IMR-90 (cell line): ENCODE measurements at regions not wholly inside any gene's neighbourhood (a gene's known extent, or its start where the extent isn't known, plus 50 kb on each side); places are given as distances from the start of the nearest gene placed in this dataset.

Experiments used
- ATAC-seq: fragments of 200-7000 bp; cut with Tn5 transposase; 2 replicates; pipeline ENCODE4 v1.9.1; 2020; ENCODE audit warnings: low read depth, mild to moderate bottlenecking, moderate library complexity
- BruUV-seq: library from RNA; stranded (reverse); fragments of 400-500 nt; replicated peaks from 2 replicates; lab custom pipeline; 2021; lab: Mats Ljungman, UMichigan
- CTCF ChIA-PET: fragments of 300-600 bp; formaldehyde crosslinking; extraction: SDS; loops from one replicate; lab custom pipeline; 2021; ENCODE audit warnings: antibody characterized with exemption; lab: Yijun Ruan, JAX
- POLR2A ChIA-PET: fragments of 300-600 bp; sonication (Branson Sonifier 250); formaldehyde crosslinking; loops from one replicate; lab custom pipeline; 2022; ENCODE audit warnings: antibody characterized with exemption; ENCODE audit not compliant: unreplicated experiment; lab: Charles Lee
- DNase-seq: peaks from one replicate; pipeline ENCODE4 v3.0.0; 2013
- H2AFZ ChIP-seq: replicated peaks from 2 replicates; pipeline ENCODE3; 2013; ENCODE audit warnings: low read length, mild to moderate bottlenecking; ENCODE audit not compliant: poor library complexity
- H2AK5ac ChIP-seq: 2 replicates; pipeline ENCODE4 v1.6.1; 2013; ENCODE audit warnings: low read depth, low read length, inconsistent platforms
- H2AK9ac ChIP-seq: replicated peaks from 2 replicates; pipeline ENCODE3; 2013; ENCODE audit warnings: mild to moderate bottlenecking, low read depth, low read length, moderate library complexity; ENCODE audit not compliant: poor library complexity
- H2BK120ac ChIP-seq: 2 replicates; pipeline ENCODE4 v1.6.1; 2013; ENCODE audit warnings: low read depth, low read length, inconsistent platforms
- H2BK15ac ChIP-seq: 3 replicates; pipeline ENCODE4 v1.6.1; 2013; ENCODE audit warnings: low read depth, low read length, inconsistent platforms
- H2BK20ac ChIP-seq: 2 replicates; pipeline ENCODE4 v1.6.1; 2013; ENCODE audit warnings: low read depth, mild to moderate bottlenecking, inconsistent platforms, low read length, moderate library complexity
- H2BK5ac ChIP-seq: 2 replicates; pipeline ENCODE4 v1.6.1; 2013; ENCODE audit warnings: mild to moderate bottlenecking, low read depth, low read length, inconsistent platforms; ENCODE audit not compliant: poor library complexity, severe bottlenecking
- H3K14ac ChIP-seq: replicated peaks from 2 replicates; pipeline ENCODE4 v1.6.1; 2013; ENCODE audit warnings: low read depth, low read length, inconsistent platforms
- H3K18ac ChIP-seq: 2 replicates; pipeline ENCODE4 v1.6.1; 2013; ENCODE audit warnings: low read depth, low read length, control low read depth
- H3K23ac ChIP-seq: 2 replicates; pipeline ENCODE4 v1.6.1; 2013; ENCODE audit warnings: low read depth, low read length, inconsistent platforms
- H3K27ac ChIP-seq: 2 replicates; pipeline ENCODE4 v1.5.1; 2013; ENCODE audit warnings: mild to moderate bottlenecking, control low read depth, low read length; ENCODE audit not compliant: insufficient read depth
- H3K27me3 ChIP-seq: 2 replicates; pipeline ENCODE4 v1.6.1; 2013; ENCODE audit warnings: low read length; ENCODE audit not compliant: control insufficient read depth, insufficient read depth
- H3K36me3 ChIP-seq: 2 replicates; pipeline ENCODE4 v1.6.1; 2013; ENCODE audit warnings: low read length, mixed read lengths; ENCODE audit not compliant: control insufficient read depth, insufficient read depth
- H3K4ac ChIP-seq: 2 replicates; pipeline ENCODE4 v1.6.1; 2013; ENCODE audit warnings: low read depth, low read length, inconsistent platforms
- H3K4me1 ChIP-seq: 2 replicates; pipeline ENCODE4 v1.6.1; 2013; ENCODE audit warnings: low read length, mixed read lengths; ENCODE audit not compliant: control insufficient read depth, insufficient read depth
- H3K4me2 ChIP-seq: 2 replicates; pipeline ENCODE4 v1.6.1; 2013; ENCODE audit warnings: low read depth, mild to moderate bottlenecking, control low read depth, low read length, moderate library complexity
- H3K4me3 ChIP-seq: 2 replicates; pipeline ENCODE4 v1.5.1; 2013; ENCODE audit warnings: low read depth, mild to moderate bottlenecking, control low read depth, low read length, moderate library complexity; ENCODE audit not compliant: insufficient read depth
- H3K56ac ChIP-seq: 2 replicates; pipeline ENCODE4 v1.6.1; 2013; ENCODE audit warnings: low read length, inconsistent platforms; ENCODE audit not compliant: insufficient read depth; ENCODE audit errors: extremely low read depth
- H3K79me1 ChIP-seq, 2 experiments: 2 replicates each; pipeline ENCODE4 v1.6.1; 2013; ENCODE audit warnings: low read length in 2 of 2, inconsistent platforms in 1 of 2, low read depth in 1 of 2
- H3K9ac ChIP-seq: 2 replicates; pipeline ENCODE4 v1.6.1; 2013; ENCODE audit warnings: low read depth, low read length, control low read depth
- H3K9me1 ChIP-seq: 2 replicates; pipeline ENCODE4 v1.6.1; 2013; ENCODE audit warnings: low read length, inconsistent platforms; ENCODE audit not compliant: insufficient read depth
- H3K9me3 ChIP-seq: 2 replicates; pipeline ENCODE4 v1.6.1; 2013; ENCODE audit warnings: low read length; ENCODE audit not compliant: control insufficient read depth, insufficient read depth
- H4K20me1 ChIP-seq: 2 replicates; pipeline ENCODE4 v1.6.1; 2013; ENCODE audit warnings: low read length, inconsistent platforms; ENCODE audit not compliant: insufficient read depth
- H4K5ac ChIP-seq: 2 replicates; pipeline ENCODE4 v1.6.1; 2013; ENCODE audit warnings: mild to moderate bottlenecking, low read depth, low read length, control low read depth
- H4K8ac ChIP-seq, 2 experiments: 2 replicates each; pipeline ENCODE4 v1.6.1; 2013; ENCODE audit warnings: low read depth in 2 of 2, low read length in 2 of 2, control low read depth in 1 of 2, inconsistent platforms in 1 of 2
- H4K91ac ChIP-seq: 2 replicates; pipeline ENCODE4 v1.6.1; 2013; ENCODE audit warnings: low read depth, low read length, inconsistent platforms; ENCODE audit not compliant: insufficient read depth
- CEBPB ChIP-seq: IDR thresholded peaks from 2 replicates; pipeline ENCODE4 v1.6.1; 2012; ENCODE audit warnings: low read depth, low read length, improper control_type of control experiment
- FOS ChIP-seq: fragments of 150-350 bp; IDR thresholded peaks from 2 replicates; pipeline ENCODE4 v1.6.1; 2016; ENCODE audit warnings: low read depth, low read length
- MXI1 ChIP-seq: IDR thresholded peaks from 2 replicates; pipeline ENCODE4 v1.6.1; 2012; ENCODE audit warnings: low read depth, mild to moderate bottlenecking, low read length, moderate library complexity, borderline replicate concordance
- USF2 ChIP-seq: fragments of 150-350 bp; IDR thresholded peaks from 2 replicates; pipeline ENCODE4 v1.6.1; 2017; ENCODE audit warnings: mild to moderate bottlenecking, antibody characterized with exemption, low read length, low read depth
- WGBS, 2 experiments: methylation state at CpG; one replicate each; pipeline versions ENCODE4 v1.1.5 to v1.1.7; 2013; ENCODE audit warnings: missing lambda C conversion rate in 2 of 2; ENCODE audit not compliant: insufficient read length in 1 of 2; ENCODE audit errors: extremely low coverage in 2 of 2; 5-methylcytosine and 5-hydroxymethylcytosine counted together
- dilution Hi-C: fragments of 300-500 bp; cut with HindIII; formaldehyde crosslinking; loops from one replicate; pipeline ENCODE4 v1.14.3; 2018; ENCODE audit warnings: low sequenced_read_pairs; ENCODE audit not compliant: unreplicated experiment
- in situ Hi-C: fragments of 300-500 bp; cut with MboI; formaldehyde crosslinking; loops from 3 replicates; pipeline ENCODE4 v1.14.3; 2019; ENCODE audit warnings: low sequenced_read_pairs, inconsistent platforms, mixed read lengths
- intact Hi-C: fragments of 100-400 bp; cut with micrococcal nuclease; formaldehyde crosslinking; loops from 2 replicates; pipeline ENCODE4 v1.10.0; 2022

GRCh38 chr4:71958978-71959377 is 72.8 kb upstream of the NPFFR2 start:
- Histone ChIP-seq H4K8ac (no peak overlapping the region), H3K18ac (no peak overlapping the region), H4K91ac (no peak overlapping the region), H4K5ac (no peak overlapping the region), H3K27ac (no peak overlapping the region), H3K27me3 (no peaks in the 10 kb centered on the region), H2BK5ac (no peak overlapping the region), H4K20me1 (no peaks in the 10 kb centered on the region), H3K4ac (no peak overlapping the region), H2BK15ac (no peak overlapping the region), H3K23ac (no peak overlapping the region), H2BK120ac (no peak overlapping the region), H3K4me1 (no peaks in the 10 kb centered on the region), H3K79me1 (no peaks in the 10 kb centered on the region), H3K4me3 (no peak overlapping the region), H3K9ac (no peak overlapping the region), H3K4me2 (no peak overlapping the region), H3K36me3 (no peaks in the 10 kb centered on the region), H2BK20ac (no peak overlapping the region), H2AFZ (no peak overlapping the region), H2AK9ac (no peak overlapping the region), H3K9me3 (no peaks in the 10 kb centered on the region), H3K56ac (no peak overlapping the region), H2AK5ac (no peak overlapping the region), H3K9me1 (no peaks in the 10 kb centered on the region), H3K14ac (no peak overlapping the region)
- ChIA-PET CTCF (no interaction called here), POLR2A (no interaction called here)
- DNase-seq (no peak), ATAC-seq (no peak)
- WGBS, 2 experiments, result no CpG with 5 or more reads among the region's 2 CpGs
- in situ Hi-C loops (no loop called here), dilution Hi-C loops (no loop called here), intact Hi-C loops (no loop called here)
- BruUV-seq, result no TSS peak
- TF ChIP-seq FOS, result no peak
- TF ChIP-seq USF2, result no peak
- TF ChIP-seq CEBPB, result no peak
- no peak for TF ChIP-seq MXI1
